ENCODE measurements at regions not wholly inside any gene's neighbourhood (a gene's known extent, or its start where the extent isn't known, plus 50 kb on each side); places are given as distances from the start of the nearest gene placed in this dataset.

DNA sequence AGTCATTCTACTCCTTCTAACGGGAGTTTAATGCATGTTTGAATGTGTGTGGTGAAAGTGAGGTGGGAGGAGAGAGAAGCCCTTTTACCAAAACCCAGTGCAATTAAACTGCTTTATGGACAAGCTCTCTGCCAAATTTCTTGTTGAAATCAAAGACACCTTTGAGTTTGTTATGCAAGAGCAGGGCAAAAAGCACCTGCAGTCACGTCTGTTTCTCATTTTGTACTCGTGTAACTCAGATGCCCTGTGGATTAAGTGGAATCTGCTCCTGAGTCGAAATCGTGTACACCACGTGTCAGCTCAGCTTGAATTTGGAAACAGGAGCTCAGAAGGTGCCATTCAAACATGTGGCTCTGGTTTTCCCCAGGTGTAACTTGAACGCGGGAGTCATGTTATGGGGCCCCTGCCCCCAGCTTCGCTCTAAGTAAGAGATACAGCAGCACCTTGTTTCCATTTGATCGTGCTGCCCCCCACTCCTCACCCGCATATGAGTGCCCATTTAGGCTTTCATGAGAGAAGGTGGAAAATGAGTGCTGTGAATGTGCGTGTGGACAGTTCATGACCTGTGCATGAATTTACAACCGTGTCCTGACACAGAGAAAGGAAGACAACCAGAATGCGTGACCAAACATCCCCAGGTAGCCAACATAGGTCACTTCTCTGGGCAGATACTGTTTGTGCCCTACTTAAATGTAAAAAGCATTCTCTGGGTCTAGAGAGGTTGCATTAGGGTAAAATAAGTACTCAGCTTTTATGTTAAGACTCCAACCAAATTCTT, 347.0 kb upstream of the SLC30A5 start:
- DNase-seq (ENCODE audit: low read depth in 2 of 2): no peak

DNA sequence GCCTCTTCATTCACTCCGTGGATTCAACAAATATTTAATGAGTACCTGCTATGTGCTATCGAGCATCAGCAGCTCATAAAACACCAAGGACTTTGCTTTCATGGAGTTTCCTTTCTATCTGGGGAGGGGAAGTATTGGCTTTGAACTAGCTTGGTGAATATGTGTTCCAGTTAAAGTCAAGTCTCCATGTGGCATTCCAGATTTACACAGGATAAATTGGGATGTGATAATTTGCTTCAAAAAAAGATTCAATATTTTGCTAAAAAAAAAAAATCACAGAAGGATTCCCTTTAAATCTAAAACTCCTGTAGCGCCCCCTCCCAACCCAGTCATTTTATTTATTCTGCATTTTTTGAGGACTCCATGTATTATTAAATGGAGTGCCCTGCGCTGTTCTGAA, 346.3 kb upstream of the SLC30A5 start:
- no peak for DNase-seq (ENCODE audit: low read depth in 2 of 2)

DNA sequence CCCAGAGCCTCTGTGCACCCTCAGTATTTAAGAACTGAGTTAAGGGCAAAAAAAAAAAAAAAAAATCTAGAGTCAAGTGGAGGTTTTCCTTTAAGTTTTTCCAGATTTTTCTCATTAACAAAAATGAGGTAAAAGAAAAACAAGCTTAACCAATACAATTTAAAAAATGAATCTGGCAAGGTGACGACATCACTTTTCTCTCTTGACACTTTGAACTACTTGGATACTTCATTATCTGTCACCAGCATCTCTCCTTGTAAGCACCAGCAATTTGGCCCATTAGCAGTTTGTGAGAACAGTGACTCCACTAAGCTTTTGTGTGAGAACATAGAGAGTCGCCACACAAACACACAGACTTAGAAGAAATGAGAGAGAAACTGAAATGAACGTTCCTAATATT, 345.7 kb upstream of the SLC30A5 start:
- no peak for DNase-seq (ENCODE audit: low read depth in 2 of 2)

DNA sequence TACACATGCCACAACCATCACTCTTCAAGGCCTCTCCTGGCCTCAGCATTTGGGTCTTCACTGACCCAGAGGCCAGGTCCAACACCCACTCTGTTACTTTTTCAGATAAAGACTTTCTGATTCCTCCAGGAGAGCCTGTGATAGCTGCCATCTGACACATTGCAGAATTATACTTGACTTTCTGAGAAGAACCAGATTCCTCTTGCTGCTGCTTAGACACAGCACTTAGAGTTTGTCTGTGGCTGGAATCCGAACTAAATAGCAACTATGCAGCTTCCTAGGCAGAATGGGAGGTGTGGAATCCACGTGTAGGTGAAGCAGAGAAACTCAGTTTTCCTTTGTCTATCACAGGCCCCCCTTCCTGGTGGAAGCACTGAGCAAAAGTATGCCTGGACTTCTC, 344.7 kb upstream of the SLC30A5 start:
- no peak for DNase-seq (ENCODE audit: low read depth in 2 of 2)

DNA sequence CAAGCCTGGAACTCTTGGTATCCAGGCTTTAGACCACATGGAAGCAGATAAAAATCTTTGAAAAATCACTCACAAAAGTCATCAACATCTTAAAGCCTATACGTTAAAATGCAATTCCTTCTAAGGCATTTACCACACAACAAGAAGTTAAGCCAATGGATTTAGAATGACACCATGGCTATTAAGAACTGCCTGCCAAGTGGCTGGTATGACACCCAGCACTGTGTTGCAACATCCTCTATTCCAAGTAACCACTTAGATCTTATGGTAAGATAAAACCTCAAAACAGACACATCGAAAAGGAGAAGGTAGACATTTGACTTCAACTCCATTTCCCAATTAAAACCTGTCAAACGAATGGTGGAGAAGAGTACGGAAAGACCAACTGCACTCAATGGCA, 344.2 kb upstream of the SLC30A5 start:
- DNase-seq (ENCODE audit: low read depth in 2 of 2): no peak

DNA sequence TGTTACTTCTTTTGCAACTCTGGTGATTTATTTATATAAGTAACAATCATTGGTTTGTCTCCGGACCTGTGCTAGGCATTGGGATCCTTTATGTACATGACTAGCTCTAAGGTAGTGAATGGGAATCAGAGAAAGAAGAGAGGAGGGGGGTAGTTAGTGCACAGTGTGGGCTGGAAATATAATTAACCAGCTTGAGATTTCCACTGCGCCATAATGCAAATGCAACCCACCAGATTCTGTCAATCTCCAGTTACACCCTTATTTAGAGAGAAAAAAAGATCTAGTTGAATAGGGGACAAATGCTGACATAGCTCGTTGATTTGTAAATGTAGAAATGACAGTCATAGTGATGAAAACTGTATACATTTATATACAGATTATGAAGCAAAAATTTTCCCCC, 342.2 kb upstream of the SLC30A5 start:
- no peak for DNase-seq (ENCODE audit: low read depth in 2 of 2)

DNA sequence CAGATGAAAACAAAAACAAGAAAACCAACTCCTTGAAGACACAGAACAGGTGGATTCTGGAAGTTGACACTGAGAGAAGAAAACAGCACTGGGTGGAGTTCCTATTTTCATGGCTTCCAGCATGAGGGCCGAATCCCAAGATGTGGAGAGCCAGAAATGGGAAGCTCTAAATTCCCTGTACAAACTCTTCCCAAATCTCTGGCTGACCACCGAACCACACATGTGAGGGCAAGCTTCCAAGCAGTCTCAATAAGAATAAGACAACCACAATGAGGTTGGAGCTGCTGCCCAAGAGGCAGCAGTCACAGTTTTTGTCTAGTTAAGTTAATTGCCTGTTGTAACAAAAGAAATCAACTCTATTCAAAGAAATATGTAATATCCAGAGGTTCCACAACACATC, 339.3 kb upstream of the SLC30A5 start:
- no peak for DNase-seq (ENCODE audit: low read depth in 2 of 2)

DNA sequence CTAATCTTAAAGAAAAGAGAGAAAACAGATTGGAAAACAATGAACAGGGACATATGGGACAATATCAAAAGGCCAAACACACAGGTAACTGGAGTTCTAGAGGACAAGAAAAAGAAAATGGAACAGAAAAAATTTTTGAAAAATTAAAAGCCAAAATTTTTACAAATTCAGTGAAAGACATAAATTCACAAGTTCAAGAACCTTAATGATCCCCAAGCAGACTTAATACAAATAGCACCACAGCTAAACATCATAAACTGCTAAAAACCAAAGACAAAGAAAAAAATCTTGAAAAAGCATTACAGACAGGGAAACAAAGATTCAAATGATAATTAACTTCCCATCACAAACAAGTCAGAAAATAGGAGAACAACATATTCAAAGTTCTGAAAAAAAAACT, 338.5 kb upstream of the SLC30A5 start:
- no peak for DNase-seq (ENCODE audit: low read depth in 2 of 2)

DNA sequence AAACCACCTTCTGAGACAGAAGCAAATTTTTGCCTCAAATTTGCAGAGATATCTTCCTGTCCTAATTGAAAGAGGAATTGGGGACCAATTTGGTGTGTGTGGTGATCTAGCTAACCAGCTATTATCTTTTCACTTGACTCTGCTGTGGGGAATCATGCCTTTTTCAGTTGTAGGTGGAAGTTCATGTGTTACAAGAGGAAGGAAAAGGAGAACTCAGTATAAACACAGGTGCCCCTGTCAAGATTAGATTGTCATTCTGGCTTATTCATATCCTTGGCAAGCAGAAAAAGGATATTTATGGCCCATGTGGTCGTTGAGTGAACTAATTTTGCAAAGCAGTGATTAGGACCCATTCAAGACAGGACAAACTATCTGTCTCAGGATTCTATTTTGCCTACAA, 336.8 kb upstream of the SLC30A5 start:
- no peak for DNase-seq (ENCODE audit: low read depth in 2 of 2)

DNA sequence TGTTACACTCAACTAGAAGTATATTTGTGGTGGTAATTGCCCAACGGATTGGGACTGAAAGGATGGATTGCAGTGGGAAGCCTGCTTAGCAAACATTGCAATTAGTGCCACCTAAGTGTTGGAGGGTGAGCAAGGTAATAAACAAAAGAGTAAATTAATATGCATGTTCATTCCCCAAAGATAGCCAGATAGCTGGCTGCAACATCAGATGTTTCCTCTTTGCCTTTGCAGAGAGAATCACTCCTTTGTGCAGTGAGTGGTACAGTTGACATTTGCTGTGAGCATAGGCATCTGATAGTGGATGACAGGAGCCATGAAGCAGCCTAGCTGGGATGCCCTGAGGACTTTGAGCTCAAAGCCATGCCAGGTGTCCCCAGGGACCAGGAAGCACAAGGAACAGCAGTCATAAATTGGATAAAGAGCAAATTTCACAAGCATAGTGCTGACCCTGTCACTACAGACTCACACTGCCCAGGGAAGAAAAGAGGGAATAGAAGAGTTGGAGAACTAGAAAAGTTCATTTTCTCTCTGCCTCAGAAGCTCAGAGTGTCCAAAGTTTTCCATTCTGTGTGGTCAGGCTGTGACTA, 336.1 kb upstream of the SLC30A5 start:
- DNase-seq (ENCODE audit: low read depth in 2 of 2): no peak

DNA sequence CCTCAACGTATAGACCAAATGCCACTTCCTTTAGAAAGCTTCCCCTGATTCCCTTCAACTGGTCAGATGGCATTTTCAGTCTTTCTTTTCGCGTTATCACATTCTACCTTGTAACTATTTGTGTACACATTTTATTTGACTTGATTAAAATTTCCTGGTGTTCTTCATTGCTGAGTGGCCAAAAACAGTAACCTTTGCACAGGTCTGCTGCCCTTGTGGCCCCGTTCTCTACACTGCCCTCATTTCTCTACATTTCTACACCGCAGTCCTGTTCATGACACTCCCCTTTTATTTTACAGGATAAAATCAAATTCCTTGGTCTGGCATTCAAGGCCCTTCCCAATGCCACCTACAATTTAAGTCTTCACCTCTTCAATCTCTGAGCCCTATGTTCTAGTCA, 334.2 kb upstream of the SLC30A5 start:
- no peak for DNase-seq (ENCODE audit: low read depth in 2 of 2)

DNA sequence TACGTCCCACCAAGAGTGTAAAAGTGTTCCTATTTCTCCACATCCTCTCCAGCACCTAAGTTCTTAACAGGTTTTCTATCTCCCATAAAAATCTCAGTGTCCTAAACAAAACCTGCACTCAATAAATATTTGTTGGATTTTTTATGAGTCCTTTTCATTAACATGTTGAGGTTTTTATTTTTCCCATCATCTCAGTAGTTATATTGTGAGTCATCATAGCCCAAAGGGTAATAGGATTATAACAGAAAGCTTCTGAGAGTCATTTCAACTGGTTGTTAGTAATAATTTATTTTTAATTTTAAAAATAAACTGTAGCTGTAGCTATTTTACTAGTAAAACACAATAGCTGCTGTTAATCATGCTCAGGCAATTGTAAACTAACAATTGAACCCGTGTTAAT, 331.6 kb upstream of the SLC30A5 start:
- DNase-seq (ENCODE audit: low read depth in 2 of 2): no peak

DNA sequence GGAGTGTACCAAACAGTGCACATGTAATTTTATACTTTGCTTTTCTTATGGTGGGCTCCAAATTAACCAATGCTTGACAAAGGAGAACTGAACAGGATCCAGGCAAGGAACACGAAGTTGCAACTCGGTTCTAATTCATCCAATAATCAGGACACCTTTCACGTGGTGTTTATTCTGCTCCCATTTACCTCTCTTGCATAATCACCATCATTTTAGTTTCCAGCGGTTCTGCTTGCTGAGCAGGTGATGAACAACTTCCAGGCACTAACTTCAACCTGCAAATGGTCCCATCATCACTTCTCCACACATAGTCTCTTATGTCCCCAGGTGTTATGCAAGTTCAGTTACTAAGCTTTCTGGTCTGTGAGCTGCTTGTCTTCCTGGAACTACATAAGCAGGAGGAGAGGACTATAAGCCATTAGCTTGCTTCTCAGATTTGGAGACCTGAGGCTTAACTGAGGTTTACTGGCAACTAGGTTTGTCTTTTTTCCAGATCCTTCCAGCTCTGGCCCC, 326.8 kb upstream of the SLC30A5 start:
- DNase-seq (ENCODE audit: low read depth in 2 of 2): no peak

DNA sequence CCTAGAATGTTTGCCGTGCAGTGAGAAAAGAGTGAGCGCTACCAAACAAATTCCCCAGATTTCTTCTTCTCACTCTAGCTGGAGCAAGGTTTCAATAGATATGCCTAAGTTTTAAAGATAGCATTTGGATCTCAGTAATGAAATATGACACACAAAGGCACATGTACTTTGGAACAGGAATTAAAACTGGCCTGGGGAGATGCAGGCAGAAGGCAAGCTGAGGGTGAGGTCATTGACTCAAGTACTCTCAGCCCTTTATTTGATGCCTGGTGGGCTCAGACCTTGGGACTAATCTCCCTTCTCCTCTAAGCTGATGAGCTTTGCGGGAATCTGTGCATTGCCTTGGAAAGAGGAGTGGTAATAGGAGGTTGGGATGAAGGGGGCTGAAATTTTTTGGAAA, 323.3 kb upstream of the SLC30A5 start:
- DNase-seq (ENCODE audit: low read depth in 2 of 2): no peak

DNA sequence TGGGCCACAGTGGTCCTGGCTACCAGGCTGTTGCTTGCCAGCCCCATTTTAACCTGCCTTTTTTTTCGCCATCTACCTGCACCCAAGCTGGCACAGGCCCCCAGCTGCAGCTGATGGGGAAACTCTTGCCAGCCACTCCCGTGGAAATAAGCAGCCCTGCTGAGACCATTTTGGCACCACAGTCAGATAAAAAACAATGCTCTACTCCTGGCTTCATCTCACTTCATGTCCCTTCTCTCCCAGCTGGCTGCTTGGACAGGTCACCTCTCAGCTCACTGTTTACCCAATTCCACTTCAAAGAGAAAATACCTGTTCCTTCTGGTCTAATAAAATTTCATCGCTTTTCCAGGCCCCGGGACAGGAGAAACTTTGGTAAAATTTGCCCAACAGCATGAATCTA, 322.6 kb upstream of the SLC30A5 start:
- no peak for DNase-seq (ENCODE audit: low read depth in 2 of 2)

DNA sequence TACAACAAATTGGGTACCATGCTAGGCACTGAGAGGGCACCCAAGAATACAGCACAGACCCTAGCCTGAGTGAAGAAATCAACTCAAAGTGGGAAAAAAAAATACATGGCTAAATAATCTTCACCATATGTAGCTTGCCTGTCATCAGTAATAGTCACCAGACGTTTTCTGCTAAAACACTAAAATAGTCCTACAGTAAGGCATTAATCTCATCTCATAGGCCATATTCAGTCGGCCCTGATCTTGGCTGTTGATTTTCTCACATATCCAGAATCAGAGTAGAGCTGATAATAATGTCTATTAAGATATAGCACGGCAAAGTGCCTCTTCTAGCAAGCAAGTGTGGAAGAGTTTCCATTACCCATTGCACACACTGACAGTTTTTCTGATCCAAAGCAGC, 322.1 kb upstream of the SLC30A5 start:
- DNase-seq (ENCODE audit: low read depth in 2 of 2): no peak

DNA sequence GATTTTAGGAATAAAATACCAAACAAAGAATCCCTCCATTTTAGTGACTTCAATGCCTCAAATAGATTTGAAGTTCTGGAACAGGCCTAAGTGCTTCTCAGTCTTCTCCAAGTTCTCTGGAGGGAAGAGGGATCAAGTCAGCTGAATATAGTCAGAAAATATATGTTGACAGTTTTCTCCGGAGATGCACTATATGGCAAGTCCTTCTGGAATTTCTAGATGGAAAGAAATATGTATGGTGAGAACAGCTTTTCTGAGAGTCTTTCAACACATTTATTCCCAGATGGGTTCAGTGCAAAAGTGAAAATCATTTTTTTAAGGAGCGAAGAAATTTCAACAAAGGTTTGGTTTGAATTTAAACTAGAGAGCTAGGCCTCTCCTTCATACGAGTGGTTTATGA, 317.4 kb upstream of the SLC30A5 start:
- no peak for DNase-seq (ENCODE audit: low read depth in 2 of 2)

DNA sequence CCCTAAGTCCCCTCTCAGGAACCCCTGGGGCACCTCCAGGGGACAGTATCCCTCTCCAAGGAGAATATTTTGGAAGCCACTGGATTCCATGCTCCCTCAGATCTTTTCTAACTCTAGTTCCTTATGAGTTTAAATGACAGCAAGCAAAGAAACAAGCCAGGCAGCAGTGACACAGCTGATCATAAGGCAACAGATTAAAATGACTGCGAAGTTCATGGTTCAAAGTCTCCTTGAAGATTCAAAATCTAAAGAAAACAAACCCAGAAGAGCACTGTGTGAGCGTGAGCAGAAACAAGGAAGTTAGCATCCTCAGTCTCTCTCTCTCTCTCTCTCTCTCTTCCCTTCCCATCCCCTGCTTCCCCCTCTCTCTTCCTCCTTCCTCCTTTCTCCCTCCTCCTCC, 316.7 kb upstream of the SLC30A5 start:
- DNase-seq (ENCODE audit: low read depth in 2 of 2): no peak

DNA sequence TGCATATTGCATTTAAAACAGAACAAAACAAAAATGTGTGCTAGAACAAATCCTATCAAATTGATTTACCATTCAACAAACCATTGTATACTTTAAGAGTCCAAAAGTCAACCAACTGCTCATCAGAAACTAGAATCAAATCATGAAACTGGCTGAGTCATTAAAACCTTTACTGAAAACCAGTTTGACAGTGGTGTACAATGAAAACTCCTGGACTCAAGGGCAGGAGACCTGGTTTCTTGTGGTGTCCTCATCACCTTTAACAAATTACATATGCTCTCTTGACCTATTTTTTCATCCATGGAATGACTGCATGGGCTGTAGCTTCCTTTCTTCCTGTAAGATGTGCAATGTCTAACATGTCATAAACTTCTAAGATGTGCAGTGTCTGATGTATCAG, 315.3 kb upstream of the SLC30A5 start:
- no peak for DNase-seq (ENCODE audit: low read depth in 2 of 2)

DNA sequence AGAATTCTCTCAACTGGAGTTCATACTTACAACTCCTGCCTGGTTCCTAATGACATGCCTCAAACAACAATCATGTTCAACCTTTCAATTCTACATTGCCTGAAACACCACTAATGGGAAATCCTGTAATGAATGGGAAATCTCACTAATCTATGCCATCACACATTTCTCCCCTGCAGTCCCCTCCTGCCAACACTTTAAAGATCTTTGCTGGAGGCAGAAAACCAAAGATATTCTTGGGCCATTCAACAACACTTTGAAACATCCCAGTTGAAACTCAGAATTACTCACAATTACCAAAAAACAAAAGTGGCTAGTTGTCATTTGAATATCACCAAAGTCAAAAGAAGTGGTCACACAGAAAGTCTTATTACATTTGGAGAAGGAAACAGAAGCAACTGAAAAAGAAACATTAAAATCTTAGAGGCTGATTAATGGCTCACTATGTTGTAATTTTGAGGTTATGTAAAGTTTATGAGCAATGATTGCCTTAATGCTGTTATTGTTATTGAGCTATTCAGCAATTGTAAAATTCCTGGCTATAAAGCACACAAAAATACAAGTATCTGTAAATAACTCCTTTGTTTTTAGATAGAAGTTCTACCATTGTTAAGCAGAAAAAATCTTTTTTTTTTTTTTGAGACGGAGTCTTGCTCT, 313.4 kb upstream of the SLC30A5 start:
- DNase-seq (ENCODE audit: low read depth in 2 of 2): no peak

DNA sequence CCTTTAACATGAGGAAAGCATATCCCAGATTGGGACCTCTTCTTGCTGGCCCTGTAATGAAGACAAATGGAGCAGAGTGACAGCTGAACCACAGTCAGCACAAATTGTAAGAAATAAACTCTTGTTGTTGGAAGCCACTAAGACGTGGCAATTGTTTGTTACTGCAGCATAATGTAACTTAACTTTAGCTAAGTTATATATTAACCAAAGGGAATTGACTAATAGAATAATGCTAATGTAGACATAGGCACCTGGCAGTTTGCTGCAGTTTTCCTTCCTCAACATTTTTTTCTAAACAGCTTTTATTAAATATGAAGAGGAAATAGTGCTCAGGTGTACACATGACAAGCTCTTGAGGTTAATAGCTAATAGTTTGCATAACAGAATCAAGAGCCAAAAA, 300.7 kb upstream of the SLC30A5 start:
- DNase-seq (ENCODE audit: low read depth in 2 of 2): no peak

DNA sequence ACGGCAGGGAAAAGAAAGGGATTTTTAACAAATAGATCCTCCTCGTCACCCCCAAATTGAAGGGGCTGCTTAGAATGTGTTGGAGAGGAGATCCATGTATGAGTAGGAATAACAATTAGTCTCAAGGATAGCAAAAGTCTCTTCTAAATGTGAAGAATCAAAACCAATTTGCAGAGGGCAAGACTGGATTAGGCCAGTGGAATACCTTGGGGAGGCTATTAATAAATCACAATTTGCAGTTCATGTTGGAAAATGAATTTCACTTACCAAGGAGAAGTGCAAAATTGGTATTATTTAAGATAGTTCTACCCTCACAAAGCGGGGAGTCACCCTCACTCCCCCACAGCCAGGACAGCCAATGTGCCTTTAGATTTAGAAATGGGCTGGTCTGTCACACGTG, 299.8 kb upstream of the SLC30A5 start:
- DNase-seq (ENCODE audit: low read depth in 2 of 2): no peak

DNA sequence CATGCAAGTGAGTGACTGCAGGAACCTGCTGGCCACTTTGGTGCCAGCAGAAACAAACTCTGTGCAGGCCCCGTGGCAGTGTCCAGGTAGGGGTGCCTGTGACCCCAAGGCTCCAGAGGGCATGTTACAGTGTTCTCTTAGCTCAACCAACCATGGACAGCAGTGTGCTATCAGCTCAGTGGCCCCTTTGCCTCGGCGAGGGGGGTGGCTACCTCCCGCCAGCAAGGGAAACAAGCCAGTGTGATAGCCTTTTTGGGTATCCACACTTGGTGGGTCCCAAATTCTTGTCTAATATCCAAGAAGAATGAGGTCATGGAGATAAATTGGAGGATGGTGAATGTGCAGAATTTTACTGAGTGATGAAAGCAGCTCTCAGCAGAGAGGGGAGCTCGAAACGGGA, 298.6 kb upstream of the SLC30A5 start:
- no peak for DNase-seq (ENCODE audit: low read depth in 2 of 2)

Data from stimulated activated CD4-positive, alpha-beta T cell treated with anti-CD3 and anti-CD28 coated beads, Interleukin-4, amount 100 ng/mL, for 48 hours (primary cell).